Raji (cell line): ENCODE measurements at regions not wholly inside any gene's neighbourhood (a gene's known extent, or its start where the extent isn't known, plus 50 kb on each side); places are given as distances from the start of the nearest gene placed in this dataset.

ENCODE experiments used
- POLR2A ChIP-seq: IDR thresholded peaks from 2 replicates; pipeline ENCODE4 v1.6.1; 2011; ENCODE audit warnings: low read depth, low read length, control low read depth; ENCODE audit not compliant: insufficient read depth

DNA sequence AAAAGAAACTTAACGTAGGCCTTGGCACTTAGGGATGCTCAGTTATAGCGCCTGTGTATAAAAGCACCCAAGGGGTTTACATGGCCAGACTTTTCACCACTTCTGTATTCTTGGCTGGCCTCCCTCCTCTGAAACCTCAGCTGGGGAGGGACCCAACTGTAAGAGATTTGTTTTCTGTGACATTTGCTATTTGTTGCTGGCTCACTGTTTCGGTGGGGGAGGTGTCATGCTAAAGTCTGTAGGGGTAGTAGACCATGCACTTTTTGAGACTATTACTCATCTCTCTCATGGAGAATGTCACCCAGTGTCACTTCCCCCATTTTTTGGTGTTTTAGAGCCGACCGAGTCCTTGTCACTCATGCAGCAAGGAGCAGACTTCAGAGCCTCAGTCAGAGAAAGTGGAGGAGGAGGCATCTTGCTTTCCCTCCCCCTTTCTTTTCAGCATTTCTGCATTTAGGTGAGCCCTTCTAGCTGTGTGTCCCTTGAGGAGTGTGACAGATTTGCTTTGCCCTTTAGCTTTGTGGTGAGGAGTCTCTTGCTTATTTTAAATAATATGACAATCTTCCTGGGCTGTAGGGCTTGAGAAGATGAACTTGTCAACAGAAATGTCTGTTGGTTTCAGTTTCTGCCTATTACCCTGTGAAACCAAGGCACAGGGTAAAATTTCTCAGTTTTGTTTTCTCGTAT lies 160.1 kb downstream of the FASLG start:
- TF ChIP-seq POLR2A = peak; percentile 48; the same call in 1 of the 2 replicates

DNA sequence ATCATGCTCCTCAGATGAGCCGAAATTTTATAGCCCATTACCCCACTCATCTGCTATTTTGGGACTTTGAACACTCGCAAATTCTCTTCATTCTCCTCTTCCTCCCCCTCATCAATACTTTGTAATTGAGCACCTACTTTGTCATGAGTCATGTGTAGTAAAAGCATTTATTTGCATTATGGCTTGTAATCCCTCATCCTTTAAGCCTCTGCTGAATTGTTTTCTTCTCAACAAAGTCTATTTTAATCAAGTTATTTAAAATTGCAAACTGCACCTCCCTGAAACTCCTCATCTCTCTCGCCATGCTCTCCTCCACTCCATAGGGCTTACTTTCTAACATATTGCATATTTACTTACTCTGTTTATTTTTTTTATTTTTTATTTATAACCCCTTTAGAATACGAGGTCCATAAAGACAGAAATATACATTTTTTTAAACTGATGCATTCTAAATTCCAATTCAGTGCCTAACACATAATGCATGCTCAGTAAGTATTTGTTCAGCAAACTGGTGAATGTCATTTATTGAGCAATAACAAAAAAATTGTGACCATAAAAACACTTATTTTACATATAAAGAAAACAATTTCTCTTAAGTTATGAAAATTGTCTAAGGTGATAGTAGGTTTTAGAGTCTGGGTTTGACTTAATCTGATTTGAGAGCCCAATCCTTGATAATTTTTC lies 161.7 kb downstream of the FASLG start:
- no peak for TF ChIP-seq POLR2A

DNA sequence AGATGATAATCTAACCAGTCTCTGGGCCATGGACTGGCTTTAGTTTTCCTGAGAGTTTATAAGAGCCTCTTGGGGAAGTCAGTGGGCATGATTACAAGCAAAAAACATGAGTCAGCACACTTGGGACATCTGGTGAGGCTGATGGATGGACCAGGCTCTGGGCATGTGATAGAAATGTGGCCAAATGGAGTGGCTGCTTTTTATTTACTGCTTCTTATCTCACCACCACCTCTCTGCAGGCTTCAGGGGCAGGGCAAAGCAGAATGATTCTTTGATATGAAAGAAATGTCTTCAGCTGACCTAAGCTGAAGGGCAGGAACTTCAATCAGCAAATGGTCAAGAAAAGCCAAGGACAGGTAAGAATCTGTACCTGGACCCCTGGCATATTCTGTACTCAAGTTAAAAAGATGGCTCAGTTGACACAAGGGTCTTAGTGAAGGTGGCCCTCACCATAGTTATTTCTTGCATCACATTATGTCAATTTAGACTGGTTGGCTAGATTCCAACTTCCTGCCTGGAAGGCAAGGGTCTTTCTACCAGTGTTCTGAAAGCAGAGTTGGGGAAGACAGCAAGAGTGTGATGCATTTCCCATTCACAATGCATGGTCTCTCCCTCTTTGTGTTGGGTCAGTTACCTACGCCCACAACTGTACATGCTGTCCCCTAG lies 162.8 kb downstream of the FASLG start:
- no peak for TF ChIP-seq POLR2A

- no peak for TF ChIP-seq POLR2A
Observed at GRCh38 chr1:172822886-172823285, 164.0 kb downstream of the FASLG start.

GRCh38 chr1:172823534-172823933 lies 164.6 kb downstream of the FASLG start:
- no peak for TF ChIP-seq POLR2A

- TF ChIP-seq POLR2A = no peak
Observed at GRCh38 chr1:172824209-172824608, 165.3 kb downstream of the FASLG start.

- no peak for TF ChIP-seq POLR2A
Observed at GRCh38 chr1:172826096-172826741, 167.3 kb downstream of the FASLG start.

DNA sequence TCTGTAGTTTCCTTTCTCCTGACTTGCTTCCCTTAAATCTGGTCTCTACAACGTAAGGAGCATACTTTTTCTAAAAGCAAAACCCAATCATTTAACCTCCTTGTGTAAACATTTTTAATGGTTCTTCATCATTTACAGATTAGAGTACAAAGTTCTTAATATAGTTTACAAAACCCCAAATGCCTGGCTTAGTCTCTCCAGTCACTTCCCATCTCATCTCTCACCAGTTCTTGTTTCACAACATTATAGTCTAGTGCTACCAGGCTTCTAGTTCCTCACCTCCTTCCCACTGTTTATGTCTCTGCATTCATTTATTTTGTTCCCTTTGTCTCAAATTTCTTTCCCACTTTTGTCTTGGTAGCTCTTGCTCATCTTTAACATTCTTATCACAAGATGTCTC lies 168.4 kb downstream of the FASLG start:
- TF ChIP-seq POLR2A = no peak

DNA sequence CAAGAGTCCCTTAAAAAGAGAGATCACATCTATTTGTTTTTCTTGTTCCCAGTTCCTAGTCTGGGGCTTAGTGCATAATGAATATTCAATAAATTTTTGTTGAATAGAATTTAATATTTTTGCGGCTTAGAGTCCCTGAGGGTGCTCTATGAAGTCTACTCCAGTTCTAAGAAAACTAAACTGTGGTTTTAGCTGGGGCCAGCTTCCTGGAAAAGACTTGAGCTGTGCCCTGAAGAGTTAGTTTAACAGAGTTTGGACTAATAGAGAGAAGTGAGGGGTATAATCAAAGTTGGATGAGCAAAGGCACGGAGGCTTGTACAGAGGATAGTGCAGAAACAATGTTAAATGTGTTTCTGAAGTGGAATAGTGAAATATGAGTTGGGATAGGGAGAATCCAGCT lies 168.9 kb downstream of the FASLG start:
- no peak for TF ChIP-seq POLR2A

DNA sequence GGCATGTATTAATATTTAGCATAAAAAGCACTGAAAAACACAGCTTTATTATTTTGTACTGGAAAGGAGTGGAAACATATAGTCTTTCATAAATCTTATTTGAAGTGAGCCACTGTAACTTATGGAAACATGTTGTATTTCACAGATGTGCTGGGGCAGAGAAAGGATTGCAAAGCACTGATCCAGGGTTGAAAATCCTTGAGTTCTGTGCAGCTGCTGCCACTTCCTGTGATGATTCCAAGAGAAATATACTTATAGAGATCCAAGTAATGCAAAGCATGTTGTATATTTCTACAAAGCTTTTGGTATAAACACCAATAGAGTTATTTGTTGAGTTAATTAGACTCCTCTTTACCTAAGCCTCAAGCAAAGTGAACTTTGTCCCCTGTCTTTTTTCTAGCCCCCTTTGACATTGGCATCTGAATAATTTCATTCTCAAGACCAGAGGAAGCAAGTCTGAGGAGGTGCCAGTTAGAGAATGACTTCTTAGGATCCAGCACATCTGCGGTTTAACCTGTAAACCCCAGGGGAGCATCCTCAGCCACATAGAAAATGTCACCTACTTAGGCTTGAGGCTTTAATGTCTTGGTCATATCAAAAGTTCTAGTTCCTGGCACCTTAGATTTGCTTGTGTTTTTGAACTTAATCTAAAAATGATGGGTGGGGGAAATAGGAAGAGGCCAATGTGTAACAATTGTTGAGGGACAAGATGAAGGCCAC lies 173.3 kb downstream of the FASLG start:
- TF ChIP-seq POLR2A = no peak

- no peak for TF ChIP-seq POLR2A
Observed at GRCh38 chr1:172833954-172834353, 175.1 kb downstream of the FASLG start.

DNA sequence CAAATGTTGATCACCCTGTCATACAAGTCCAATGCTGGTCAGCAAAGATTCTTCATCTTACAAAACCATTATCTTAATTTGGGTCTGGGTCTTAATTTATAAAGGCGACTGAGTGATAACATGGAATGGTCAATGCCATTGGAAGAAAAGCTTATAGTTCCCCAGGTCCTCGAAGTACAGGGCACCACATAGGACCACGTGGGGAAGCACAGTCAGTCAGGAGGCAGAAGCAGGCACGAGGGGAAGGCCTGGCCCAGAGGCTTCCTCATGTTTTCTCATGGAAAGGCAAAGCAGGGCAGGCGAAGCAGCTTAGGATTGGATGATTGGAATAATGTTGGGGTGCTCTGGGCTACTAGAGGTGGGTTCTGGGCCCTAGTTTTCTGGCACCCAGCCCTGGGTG lies 175.7 kb downstream of the FASLG start:
- TF ChIP-seq POLR2A = no peak

DNA sequence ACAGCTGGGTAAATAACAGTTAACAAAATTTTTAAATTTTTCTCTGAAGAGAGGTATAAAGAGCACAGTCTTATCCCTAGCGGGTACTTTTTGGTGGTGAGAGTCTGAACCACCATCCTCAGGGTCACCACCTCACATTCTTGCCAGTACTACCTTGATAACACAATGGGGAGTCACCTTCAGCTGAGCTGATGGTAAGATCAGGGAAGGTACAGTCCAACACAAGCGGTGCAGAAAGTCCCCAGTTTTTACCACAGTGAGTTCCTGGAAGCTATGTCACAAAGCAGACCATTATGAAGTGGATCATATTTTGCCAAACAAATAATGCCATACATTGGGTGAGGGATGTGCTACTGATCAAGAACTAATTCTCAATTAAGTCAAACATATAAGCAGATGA lies 176.9 kb downstream of the FASLG start:
- no peak for TF ChIP-seq POLR2A

- TF ChIP-seq POLR2A = no peak
Observed at GRCh38 chr1:172837816-172838679, 179.1 kb downstream of the FASLG start.
